Right cardiac atrium (tissue), 5 donors: ENCODE measurements at regions not wholly inside any gene's neighbourhood (a gene's known extent, or its start where the extent isn't known, plus 50 kb on each side); places are given as distances from the start of the nearest gene placed in this dataset.

Experiments used
- ATAC-seq, 2 donors: fragments of 200-7000 bp; cut with Tn5 transposase; one replicate each; pipeline versions ENCODE4 v1.8.0 to v1.9.1; 2020; ENCODE audit warnings: moderate library complexity in 2 of 2, mild to moderate bottlenecking in 1 of 2
- DNase-seq, 3 donors: peaks; one replicate each; pipeline ENCODE4 v3.0.0-alpha.2; 2020
- H3K27ac ChIP-seq: one replicate; pipeline ENCODE4 v1.5.1; 2013; ENCODE audit warnings: mild to moderate bottlenecking, low read length, control low read depth, moderate library complexity
- H3K27me3 ChIP-seq: one replicate; pipeline ENCODE4 v1.6.1; 2013; ENCODE audit not compliant: control insufficient read depth, insufficient read depth
- H3K4me1 ChIP-seq: one replicate; pipeline ENCODE4 v1.6.1; 2013; ENCODE audit warnings: low read length; ENCODE audit not compliant: control insufficient read depth, insufficient read depth
- H3K4me3 ChIP-seq: one replicate; pipeline ENCODE4 v1.5.1; 2013; ENCODE audit warnings: low read length, control low read depth
- H3K9me3 ChIP-seq: one replicate; pipeline ENCODE4 v1.6.1; 2013; ENCODE audit warnings: low read length; ENCODE audit not compliant: control insufficient read depth
- WGBS: extraction: QIAGEN DNeasy Blood & Tissue Kit; methylation state at CpG from one replicate; pipeline ENCODE4 v1.1.7; 2013; 5-methylcytosine and 5-hydroxymethylcytosine counted together
- intact Hi-C, 4 donors: fragments of 100-400 bp; cut with DNase I; formaldehyde crosslinking; loops; one replicate each; pipeline versions ENCODE4 v1.11.0 to v1.14.0; 2022 to 2023
- donor health status: healthy with polysubstance abuse.
- donor health status: DM: no; HTN: yes; CAD: no.
- donor health status: DM: no; HTN: no; CAD: no.
- donor health status: DM: no; HTN: yes; CAD: no; lungs with severe emphysema.
- donor health status: DM: yes; HTN: yes; CAD: no.

DNA sequence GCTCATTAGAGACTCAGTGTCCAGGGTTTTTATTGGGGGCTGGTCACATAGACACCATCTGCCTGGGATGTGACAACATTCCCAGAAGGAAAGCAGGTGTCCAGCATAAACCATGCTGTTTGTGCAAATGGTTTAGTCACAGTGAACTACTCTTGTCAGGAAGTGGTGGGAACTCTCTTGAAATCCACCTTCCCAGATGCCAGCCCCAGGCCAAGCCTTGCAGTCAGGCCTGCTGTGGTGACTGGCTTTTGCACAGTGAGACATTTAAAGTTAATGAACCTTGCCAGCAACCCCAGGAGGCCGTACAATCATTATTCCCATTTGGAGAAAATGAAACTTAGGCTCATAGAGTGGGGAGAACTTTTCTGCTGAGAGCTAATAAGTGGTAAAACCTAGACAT, 242.5 kb upstream of the KCNG1 start:
- 81% methylated on average over 1 of the region's 1 CpG for WGBS
- Histone ChIP-seq H3K27ac (no peak overlapping the region), H3K4me1 (no peaks in the 10 kb centered on the region), H3K9me3 (peaks cover under 1% of the 10 kb centered on the region), H3K27me3 (no peaks in the 10 kb centered on the region), H3K4me3 (no peak overlapping the region)
- no peak for ATAC-seq
- DNase-seq: no peak
- intact Hi-C loops: no loop called here

DNA sequence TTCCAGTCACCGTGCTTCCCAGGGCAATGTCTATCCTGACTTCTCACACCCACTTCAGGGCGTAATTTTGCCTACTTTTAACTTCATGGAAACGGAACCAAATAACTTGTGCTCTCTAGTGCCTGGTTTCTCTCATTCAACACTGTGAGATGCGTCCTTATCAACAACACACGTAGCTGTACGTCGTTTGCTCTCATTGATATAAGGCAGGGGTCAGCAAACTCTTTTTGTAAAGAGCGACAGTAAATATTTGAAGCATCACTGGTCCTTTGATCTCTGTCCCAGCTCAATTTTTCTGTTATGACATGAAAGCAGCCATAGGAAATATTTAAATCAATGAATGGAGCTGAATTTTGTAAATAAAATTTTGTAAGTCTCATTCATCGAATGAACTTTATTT, 239.3 kb upstream of the KCNG1 start:
- no peak for ATAC-seq
- no peak for DNase-seq
- Histone ChIP-seq H3K4me3 (no peak overlapping the region), H3K9me3 (no peaks in the 10 kb centered on the region), H3K4me1 (no peaks in the 10 kb centered on the region), H3K27me3 (no peaks in the 10 kb centered on the region), H3K27ac (no peak overlapping the region)
- 33% methylated on average over 9 of the region's 9 CpGs for WGBS
- intact Hi-C loops: no loop called here

DNA sequence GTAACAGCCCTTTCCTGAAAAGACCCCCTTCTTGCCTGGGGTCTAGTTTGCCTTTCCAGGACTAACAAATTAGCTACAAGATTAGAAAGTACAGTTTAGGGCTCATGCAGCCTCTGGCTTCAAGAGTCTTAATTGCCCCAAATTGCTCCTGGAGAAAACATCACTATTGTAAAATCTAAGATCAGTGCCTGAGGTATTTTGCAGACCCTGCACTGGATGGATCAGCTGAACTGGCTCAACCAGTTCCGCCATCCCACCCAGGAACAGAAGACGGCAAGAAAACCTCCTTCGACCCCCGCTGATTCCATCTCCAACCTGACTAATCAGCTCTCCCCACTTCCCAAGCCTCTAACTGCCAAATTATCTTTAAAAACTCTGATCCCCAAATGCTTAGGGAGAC, 236.5 kb upstream of the KCNG1 start:
- Histone ChIP-seq H3K9me3 (no peaks in the 10 kb centered on the region), H3K27ac (no peak overlapping the region), H3K27me3 (no peaks in the 10 kb centered on the region), H3K4me1 (no peaks in the 10 kb centered on the region), H3K4me3 (no peak overlapping the region)
- ATAC-seq (no peak), DNase-seq (no peak)
- intact Hi-C loops: no loop called here
- 86% methylated on average over 4 of the region's 4 CpGs for WGBS

DNA sequence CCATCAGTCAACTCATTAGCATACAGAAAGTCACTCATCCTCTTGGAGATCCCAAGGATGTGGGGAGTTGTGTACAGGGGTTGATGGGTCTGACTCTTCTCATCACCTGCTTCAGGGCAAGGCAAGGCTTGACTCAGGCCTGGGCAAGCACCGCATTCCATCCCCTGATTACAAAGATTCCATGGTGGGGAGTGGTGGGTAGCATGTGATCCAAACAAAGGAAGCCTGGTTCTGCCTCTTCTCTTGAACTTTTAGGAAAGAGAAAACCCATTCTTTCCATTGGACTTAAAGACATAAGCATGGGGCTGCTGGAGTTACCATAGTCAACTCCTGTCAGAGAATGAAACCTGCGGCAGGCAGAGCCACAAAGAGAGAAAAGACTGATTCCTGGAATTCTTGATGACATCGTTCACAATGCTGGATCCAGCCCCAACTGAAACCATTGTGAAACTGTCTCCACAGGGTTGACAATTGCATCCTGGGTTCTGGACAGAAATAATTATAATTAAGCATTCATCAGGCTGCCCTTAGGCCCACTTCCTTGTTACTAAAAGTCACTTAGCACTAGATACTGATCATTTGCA, 235.8 kb upstream of the KCNG1 start:
- no peak for ATAC-seq
- Histone ChIP-seq H3K4me3 (no peak overlapping the region), H3K9me3 (no peaks in the 10 kb centered on the region), H3K27me3 (no peaks in the 10 kb centered on the region), H3K27ac (no peak overlapping the region), H3K4me1 (no peaks in the 10 kb centered on the region)
- 63% methylated on average over 3 of the region's 3 CpGs for WGBS
- intact Hi-C loops: no loop called here
- DNase-seq: no peak

DNA sequence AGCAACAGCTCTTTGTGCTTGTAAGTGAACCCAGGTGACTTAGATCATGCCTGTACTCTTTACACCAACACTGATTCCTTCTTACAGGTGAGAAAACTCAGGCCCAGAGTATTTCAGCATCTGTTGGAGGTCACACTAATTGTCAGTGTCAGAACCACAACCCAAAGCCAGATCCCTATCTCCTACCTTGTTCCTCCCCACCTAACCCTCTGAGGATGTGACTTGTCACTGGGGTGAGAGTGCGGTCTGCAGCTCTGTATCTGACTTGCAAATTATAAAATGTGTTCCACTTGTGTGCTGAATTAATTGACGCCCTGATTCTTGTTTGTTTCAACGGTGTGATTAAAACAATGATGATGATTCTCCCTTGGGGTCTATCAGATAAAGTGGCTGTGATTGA, 232.5 kb upstream of the KCNG1 start:
- intact Hi-C loops: no loop called here
- no peaks in the 10 kb centered on the region for H3K9me3 ChIP-seq
- DNase-seq (no peak), ATAC-seq (no peak)
- no peaks in the 10 kb centered on the region for H3K4me1 ChIP-seq
- no peak overlapping the region for H3K27ac ChIP-seq
- H3K4me3 ChIP-seq: no peak overlapping the region
- H3K27me3 ChIP-seq: no peaks in the 10 kb centered on the region
- WGBS: 73% methylated on average over 3 of the region's 3 CpGs

DNA sequence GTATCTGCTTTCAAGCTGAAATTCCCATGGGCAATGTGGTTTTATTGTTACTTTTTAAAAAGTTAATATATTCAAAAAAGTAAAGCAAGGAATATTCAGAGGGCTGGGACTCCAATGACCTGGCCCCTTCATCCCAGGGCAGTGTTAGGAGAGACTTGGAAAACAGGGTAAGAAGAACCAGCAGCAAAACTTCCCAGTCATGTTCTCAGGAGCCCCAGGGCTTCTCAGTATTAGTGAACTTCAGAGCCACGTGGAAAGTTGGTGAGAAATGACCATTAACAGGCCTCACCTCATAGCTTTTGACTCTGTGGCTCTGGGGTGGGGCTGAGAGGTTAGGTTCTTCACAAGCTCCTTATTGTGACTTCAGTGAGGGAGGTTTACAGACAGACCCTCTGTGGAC, 230.4 kb upstream of the KCNG1 start:
- DNase-seq: no peak
- no peak overlapping the region for H3K27ac ChIP-seq
- intact Hi-C loops: no loop called here
- H3K4me3 ChIP-seq: no peak overlapping the region
- no peaks in the 10 kb centered on the region for H3K9me3 ChIP-seq
- no peaks in the 10 kb centered on the region for H3K4me1 ChIP-seq
- no peak for ATAC-seq
- 40% methylated on average over 1 of the region's 1 CpG for WGBS
- no peaks in the 10 kb centered on the region for H3K27me3 ChIP-seq

DNA sequence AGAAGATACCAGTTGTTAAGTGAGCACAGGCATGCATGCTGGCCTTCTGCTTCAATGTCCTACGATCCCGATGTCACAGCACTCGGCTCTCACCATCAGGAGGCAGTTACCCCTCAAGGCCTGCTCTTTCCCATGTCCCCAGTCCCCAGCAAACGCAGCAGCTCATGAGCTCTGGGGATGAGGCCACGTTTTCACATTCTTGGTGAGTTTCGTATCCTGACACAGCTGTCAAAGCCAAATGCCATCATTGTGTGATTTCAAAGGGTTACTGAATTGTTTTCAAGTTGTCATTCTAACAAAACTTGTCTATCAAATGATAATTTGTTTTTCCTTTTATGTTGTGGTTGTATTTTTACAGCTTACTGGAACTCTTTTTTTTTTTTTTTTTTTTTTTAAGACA, 226.9 kb upstream of the KCNG1 start:
- DNase-seq: no peak
- 61% methylated on average over 6 of the region's 6 CpGs for WGBS
- H3K9me3 ChIP-seq: no peaks in the 10 kb centered on the region
- H3K27ac ChIP-seq: no peak overlapping the region
- ATAC-seq: no peak
- H3K4me1 ChIP-seq: no peaks in the 10 kb centered on the region
- intact Hi-C loops: no loop called here
- H3K4me3 ChIP-seq: no peak overlapping the region
- H3K27me3 ChIP-seq: no peaks in the 10 kb centered on the region

DNA sequence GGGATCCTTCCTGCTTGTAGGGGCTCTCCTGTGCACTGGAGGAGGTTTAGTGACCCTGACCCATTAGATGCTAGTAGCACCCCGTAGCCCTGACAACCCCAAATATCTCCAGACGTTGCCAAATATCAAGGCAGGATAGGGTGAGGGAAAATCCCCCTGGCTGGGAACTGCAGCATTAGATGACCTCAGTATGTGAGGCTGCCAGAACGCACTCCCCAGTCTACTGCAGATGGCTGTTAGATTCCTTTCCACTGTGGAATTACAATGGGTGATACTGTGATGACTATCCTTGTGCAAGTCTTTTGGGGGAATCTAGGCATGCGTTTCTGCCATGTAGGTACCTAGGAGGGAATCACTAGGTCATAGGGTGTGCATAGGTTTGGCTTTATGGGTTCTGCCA, 226.3 kb upstream of the KCNG1 start:
- Histone ChIP-seq H3K4me1 (no peaks in the 10 kb centered on the region), H3K9me3 (no peaks in the 10 kb centered on the region), H3K27ac (no peak overlapping the region), H3K27me3 (no peaks in the 10 kb centered on the region), H3K4me3 (no peak overlapping the region)
- ATAC-seq (no peak), DNase-seq (no peak)
- intact Hi-C loops: no loop called here
- WGBS: 30% methylated on average over 4 of the region's 4 CpGs

DNA sequence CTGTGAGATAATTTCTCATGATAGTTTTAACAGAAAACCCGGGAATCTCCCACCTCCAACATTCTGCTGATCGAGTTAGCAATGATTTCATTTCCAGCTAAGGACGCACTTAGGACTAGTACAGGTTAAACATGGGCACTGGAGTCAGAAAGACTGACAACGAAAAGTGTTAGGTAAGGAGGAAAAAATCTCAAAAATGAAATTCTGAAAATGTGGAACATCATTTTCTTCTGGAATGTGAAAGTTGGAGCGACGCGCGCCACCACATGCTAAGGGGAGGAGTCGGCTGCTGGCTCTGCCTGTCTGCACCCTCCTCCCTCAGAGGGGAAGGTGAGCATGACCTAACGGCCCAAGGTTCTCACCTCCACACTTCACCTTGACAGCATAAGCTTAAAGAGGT, 221.6 kb upstream of the KCNG1 start:
- intact Hi-C loops: no loop called here
- DNase-seq: no peak
- WGBS: 74% methylated on average over 10 of the region's 10 CpGs
- no peak for ATAC-seq
- H3K27ac ChIP-seq: no peak overlapping the region
- no peak overlapping the region for H3K4me3 ChIP-seq
- peaks cover 10% of the 10 kb centered on the region for H3K9me3 ChIP-seq
- no peaks in the 10 kb centered on the region for H3K4me1 ChIP-seq
- no peaks in the 10 kb centered on the region for H3K27me3 ChIP-seq

DNA sequence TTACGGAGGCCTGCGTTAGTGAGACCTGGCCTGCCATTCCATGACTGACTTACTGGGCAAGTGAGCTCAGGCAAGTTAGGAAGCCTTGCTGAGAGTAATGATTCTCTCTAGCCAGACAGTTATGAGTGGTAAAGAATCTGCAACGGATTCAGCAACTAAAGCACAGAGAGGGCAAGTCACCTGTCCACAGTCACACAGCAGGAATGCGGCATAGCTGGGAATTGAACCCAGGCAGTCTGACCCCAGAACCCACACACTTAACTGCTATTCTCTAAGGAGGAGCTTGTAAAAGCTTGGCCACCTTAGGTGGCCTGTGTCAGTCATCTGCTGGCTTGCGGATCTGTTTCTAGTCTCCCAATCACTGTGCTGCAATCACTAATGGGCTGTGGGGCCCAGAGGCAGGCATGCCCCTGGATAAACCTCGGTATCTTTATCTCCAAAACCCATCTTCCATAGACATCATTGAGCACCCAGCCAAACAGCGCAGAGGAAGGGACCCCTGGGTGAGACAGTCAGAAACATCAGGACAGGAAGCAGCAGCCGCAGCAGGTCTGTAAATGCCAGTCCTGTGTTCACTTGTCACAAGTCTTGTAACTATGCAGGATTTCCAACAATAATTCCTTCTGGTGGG, 215.9 kb upstream of the KCNG1 start:
- no peak overlapping the region for H3K4me3 ChIP-seq
- no peaks in the 10 kb centered on the region for H3K27me3 ChIP-seq
- no peak overlapping the region for H3K27ac ChIP-seq
- no peak for DNase-seq
- H3K4me1 ChIP-seq: no peaks in the 10 kb centered on the region
- intact Hi-C loops: no loop called here
- ATAC-seq: no peak
- H3K9me3 ChIP-seq: peaks cover 12% of the 10 kb centered on the region
- WGBS: 79% methylated on average over 8 of the region's 8 CpGs

DNA sequence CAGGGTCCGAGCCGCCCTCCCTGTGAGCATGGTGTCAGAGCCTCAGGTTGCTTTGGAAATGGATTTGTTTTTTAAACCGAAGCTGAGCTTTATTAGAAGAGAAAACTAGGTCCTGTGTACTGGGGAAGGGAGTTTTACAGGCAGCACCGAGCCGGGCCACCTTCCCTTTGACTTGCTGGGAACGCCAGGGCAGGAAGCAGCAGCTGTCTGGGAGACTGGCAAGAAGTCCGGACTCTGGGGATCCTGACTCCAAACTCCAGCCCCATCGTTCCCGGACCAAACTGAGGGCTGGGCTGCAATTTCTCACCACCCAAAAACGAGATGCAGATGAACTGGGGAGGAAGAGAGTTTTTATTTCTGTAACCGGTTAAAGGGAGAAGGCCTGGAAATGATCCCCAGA, 214.9 kb upstream of the KCNG1 start:
- no peak overlapping the region for H3K4me3 ChIP-seq
- ATAC-seq (peak in 1 of 2 donors; percentile 53), DNase-seq (peak; percentile 33 to 69 (median 66))
- H3K27ac ChIP-seq: no peak overlapping the region
- WGBS: 57% methylated on average over 11 of the region's 11 CpGs
- H3K27me3 ChIP-seq: no peaks in the 10 kb centered on the region
- no peaks in the 10 kb centered on the region for H3K4me1 ChIP-seq
- intact Hi-C loops: no loop called here
- peaks cover 9% of the 10 kb centered on the region for H3K9me3 ChIP-seq

DNA sequence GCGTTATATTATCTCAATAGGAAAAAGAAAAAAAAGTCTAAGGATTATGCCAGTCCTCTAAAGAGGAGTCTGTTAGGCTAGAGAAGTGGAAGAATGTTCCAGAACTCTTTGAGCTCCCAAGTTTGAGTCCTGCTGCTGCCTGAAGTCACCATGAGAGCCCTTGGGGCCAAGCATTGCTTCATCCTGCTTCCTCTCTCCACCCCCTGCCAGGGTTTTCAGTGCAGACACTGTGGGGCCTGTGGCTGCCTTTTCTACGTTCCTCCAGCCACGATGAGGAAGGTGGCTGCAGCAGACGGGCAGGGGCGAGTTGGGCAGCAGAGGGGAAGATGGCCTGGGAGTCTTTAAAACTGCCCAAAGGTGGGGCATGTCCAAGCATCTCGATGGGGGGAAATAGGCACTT, 214.4 kb upstream of the KCNG1 start:
- WGBS: 49% methylated on average over 6 of the region's 6 CpGs
- H3K4me1 ChIP-seq: no peaks in the 10 kb centered on the region
- ATAC-seq (peak; percentile 87 to 88), DNase-seq (peak in 2 of 3 donors; percentile 56 to 68)
- H3K27me3 ChIP-seq: no peaks in the 10 kb centered on the region
- H3K27ac ChIP-seq: no peak overlapping the region
- intact Hi-C loops: no loop called here
- H3K9me3 ChIP-seq: peaks cover 5% of the 10 kb centered on the region
- H3K4me3 ChIP-seq: no peak overlapping the region
